Stimulated activated CD4-positive, alpha-beta T cell treated with anti-CD3 and anti-CD28 coated beads, Interleukin-1b, Interleukin-23, amount 100 ng/mL, for 4 hours (primary cell): ENCODE measurements at regions not wholly inside any gene's neighbourhood (a gene's known extent, or its start where the extent isn't known, plus 50 kb on each side); places are given as distances from the start of the nearest gene placed in this dataset.
"Not testable (repeated sequence)": the region's sequence is repeated elsewhere in the genome, so short reads cannot be mapped to it uniquely, and the experiment has no call there.

Source experiments
- DNase-seq, 2 donors: peaks; one replicate each; pipeline ENCODE4 v3.0.0-alpha.2; 2020; ENCODE audit warnings: low read depth in 2 of 2

- DNase-seq: no peak
Measured at GRCh38 chr1:219050086-219050821, 123.4 kb upstream of the LYPLAL1 start.

- DNase-seq: no peak
Measured at GRCh38 chr1:219050822-219051125, 122.9 kb upstream of the LYPLAL1 start.

- no peak for DNase-seq
Measured at GRCh38 chr1:219051547-219051946, 122.1 kb upstream of the LYPLAL1 start.

- no peak for DNase-seq
Measured at GRCh38 chr1:219058891-219059820, 114.5 kb upstream of the LYPLAL1 start.

GRCh38 chr1:219060798-219061197, 112.9 kb upstream of the LYPLAL1 start:
- no peak for DNase-seq

GRCh38 chr1:219062161-219062560, 111.5 kb upstream of the LYPLAL1 start:
- DNase-seq: no peak

- no peak for DNase-seq
Measured at GRCh38 chr1:219066098-219066497, 107.6 kb upstream of the LYPLAL1 start.

GRCh38 chr1:219066631-219067349, 106.9 kb upstream of the LYPLAL1 start:
- DNase-seq: no peak

- DNase-seq: no peak
Measured at GRCh38 chr1:219067350-219067712, 106.3 kb upstream of the LYPLAL1 start.

GRCh38 chr1:219070395-219070794, 103.3 kb upstream of the LYPLAL1 start:
- DNase-seq: not testable (repeated sequence)

GRCh38 chr1:219071209-219071608, 102.5 kb upstream of the LYPLAL1 start:
- no peak for DNase-seq

- no peak for DNase-seq
Measured at GRCh38 chr1:219072329-219072728, 101.3 kb upstream of the LYPLAL1 start.

- DNase-seq: no peak
Measured at GRCh38 chr1:219074084-219074728, 99.5 kb upstream of the LYPLAL1 start.

- DNase-seq: no peak
Measured at GRCh38 chr1:219075121-219075879, 98.4 kb upstream of the LYPLAL1 start.

- DNase-seq: no peak
Measured at GRCh38 chr1:219076326-219076937, 97.2 kb upstream of the LYPLAL1 start.

GRCh38 chr1:219077767-219078166, 95.9 kb upstream of the LYPLAL1 start:
- DNase-seq: not testable (repeated sequence)

GRCh38 chr1:219081943-219082925, 91.4 kb upstream of the LYPLAL1 start:
- DNase-seq: no peak

GRCh38 chr1:219083631-219084030, 90.0 kb upstream of the LYPLAL1 start:
- no peak for DNase-seq

- no peak for DNase-seq
Measured at GRCh38 chr1:219085082-219085481, 88.6 kb upstream of the LYPLAL1 start.

GRCh38 chr1:219085988-219086387, 87.7 kb upstream of the LYPLAL1 start:
- no peak for DNase-seq
